HEK293 (cell line): ENCODE measurements at regions not wholly inside any gene's neighbourhood (a gene's known extent, or its start where the extent isn't known, plus 50 kb on each side); places are given as distances from the start of the nearest gene placed in this dataset.

Source experiments
- CTCF ChIA-PET: fragments of 350-600 bp; formaldehyde crosslinking; extraction: SDS; loops from one replicate; lab custom pipeline; 2021; ENCODE audit warnings: antibody characterized with exemption; lab: Yijun Ruan, JAX
- POLR2A ChIA-PET: fragments of 300-600 bp; formaldehyde crosslinking; extraction: SDS; loops from one replicate; lab custom pipeline; 2020; ENCODE audit warnings: antibody characterized with exemption, inconsistent platforms; lab: Yijun Ruan, JAX
- H3K27ac ChIP-seq: fragments of 200-500 bp; sonication (Bioruptor generic); 2 replicates; pipeline ENCODE4 v1.5.1; 2014; ENCODE audit warnings: low read depth, low read length, control low read depth, inconsistent platforms; ENCODE audit errors: extremely low read depth
- H3K36me3 ChIP-seq, 2 experiments: fragments of 200-500 bp in 1 of 2; sonication (Bioruptor generic) in 1 of 2; 1 replicate in 1 of 2; 2 replicates in 1 of 2; pipeline ENCODE4 v1.5.1; 2014 to 2017; ENCODE audit warnings: inconsistent platforms in 2 of 2, low read length in 2 of 2; ENCODE audit not compliant: control insufficient read depth in 2 of 2, insufficient read depth in 1 of 2
- H3K4me1 ChIP-seq: fragments of 200-500 bp; sonication (Bioruptor generic); 2 replicates; pipeline ENCODE4 v1.5.1; 2014; ENCODE audit warnings: mild to moderate bottlenecking, low read length, inconsistent platforms; ENCODE audit not compliant: control insufficient read depth, insufficient read depth
- H3K4me3 ChIP-seq: 2 replicates; pipeline ENCODE4 v1.5.1; 2011; ENCODE audit warnings: low read depth, mild to moderate bottlenecking, control low read depth, low read length, moderate library complexity
- H3K9me3 ChIP-seq: fragments of 200-500 bp; sonication (Bioruptor generic); 2 replicates; pipeline ENCODE4 v1.5.1; 2014; ENCODE audit warnings: low read depth, low read length, inconsistent platforms; ENCODE audit not compliant: control insufficient read depth, insufficient read depth
- BCL11A ChIP-seq: fragments of 450-650 bp; formaldehyde crosslinking; IDR thresholded peaks from 2 replicates; pipeline ENCODE4 v1.5.1; 2016; ENCODE audit warnings: low read depth, missing biosample characterization, missing genetic modification characterization
- BCL11B ChIP-seq: fragments of 450-650 bp; formaldehyde crosslinking; IDR thresholded peaks from 2 replicates; pipeline ENCODE4 v1.5.1; 2016; ENCODE audit warnings: low read depth, missing biosample characterization, missing genetic modification characterization
- KLF1 ChIP-seq: fragments of 450-650 bp; formaldehyde crosslinking; IDR thresholded peaks from 2 replicates; pipeline ENCODE4 v1.5.1; 2016; ENCODE audit warnings: missing biosample characterization, missing genetic modification characterization
- OSR2 ChIP-seq: fragments of 450-650 bp; formaldehyde crosslinking; IDR thresholded peaks from 2 replicates; pipeline ENCODE4 v1.5.1; 2016; ENCODE audit warnings: missing biosample characterization, missing genetic modification characterization
- SCRT1 ChIP-seq: fragments of 450-650 bp; formaldehyde crosslinking; IDR thresholded peaks from 2 replicates; pipeline ENCODE4 v1.5.1; 2016; ENCODE audit warnings: missing biosample characterization, missing genetic modification characterization, borderline replicate concordance
- SP2 ChIP-seq: fragments of 450-650 bp; formaldehyde crosslinking; IDR thresholded peaks from 2 replicates; pipeline ENCODE4 v1.5.1; 2016; ENCODE audit warnings: missing biosample characterization, missing genetic modification characterization
- YY1 ChIP-seq: fragments of 450-650 bp; formaldehyde crosslinking; IDR thresholded peaks from 2 replicates; pipeline ENCODE4 v1.5.1; 2018; ENCODE audit warnings: missing biosample characterization, missing genetic modification characterization
- ZBTB20 ChIP-seq: fragments of 450-650 bp; formaldehyde crosslinking; IDR thresholded peaks from 2 replicates; pipeline ENCODE4 v1.5.1; 2016; ENCODE audit warnings: missing biosample characterization, missing genetic modification characterization
- ZFP37 ChIP-seq: fragments of 450-650 bp; formaldehyde crosslinking; IDR thresholded peaks from 2 replicates; pipeline ENCODE4 v1.5.1; 2016; ENCODE audit warnings: missing biosample characterization, missing genetic modification characterization
- ZFP69B ChIP-seq: fragments of 450-650 bp; formaldehyde crosslinking; IDR thresholded peaks from 2 replicates; pipeline ENCODE4 v1.5.1; 2016; ENCODE audit warnings: missing biosample characterization, missing genetic modification characterization
- ZNF121 ChIP-seq: fragments of 450-650 bp; formaldehyde crosslinking; IDR thresholded peaks from 2 replicates; pipeline ENCODE4 v1.5.1; 2016; ENCODE audit warnings: missing biosample characterization, missing genetic modification characterization
- ZNF133 ChIP-seq: fragments of 450-650 bp; formaldehyde crosslinking; IDR thresholded peaks from 2 replicates; pipeline ENCODE4 v1.5.1; 2016; ENCODE audit warnings: missing biosample characterization, missing genetic modification characterization
- ZNF140 ChIP-seq: fragments of 450-650 bp; formaldehyde crosslinking; IDR thresholded peaks from 2 replicates; pipeline ENCODE4 v1.5.1; 2016; ENCODE audit warnings: missing biosample characterization, missing genetic modification characterization
- ZNF157 ChIP-seq: fragments of 450-650 bp; formaldehyde crosslinking; IDR thresholded peaks from 2 replicates; pipeline ENCODE4 v1.5.1; 2016; ENCODE audit warnings: missing biosample characterization, missing genetic modification characterization
- ZNF16 ChIP-seq: fragments of 450-650 bp; formaldehyde crosslinking; IDR thresholded peaks from 2 replicates; pipeline ENCODE4 v1.5.1; 2016; ENCODE audit warnings: low read depth, missing biosample characterization, missing genetic modification characterization
- ZNF175 ChIP-seq: fragments of 450-650 bp; formaldehyde crosslinking; IDR thresholded peaks from 2 replicates; pipeline ENCODE4 v1.5.1; 2016; ENCODE audit warnings: missing biosample characterization, missing genetic modification characterization
- ZNF223 ChIP-seq: fragments of 450-650 bp; formaldehyde crosslinking; IDR thresholded peaks from 2 replicates; pipeline ENCODE4 v1.5.1; 2016; ENCODE audit warnings: missing biosample characterization, missing genetic modification characterization
- ZNF23 ChIP-seq: fragments of 450-650 bp; formaldehyde crosslinking; IDR thresholded peaks from 2 replicates; pipeline ENCODE4 v1.5.1; 2016; ENCODE audit warnings: missing biosample characterization, missing genetic modification characterization, borderline replicate concordance
- ZNF311 ChIP-seq: fragments of 450-650 bp; formaldehyde crosslinking; IDR thresholded peaks from 2 replicates; pipeline ENCODE4 v1.5.1; 2017; ENCODE audit warnings: missing biosample characterization, missing genetic modification characterization, borderline replicate concordance
- ZNF335 ChIP-seq: fragments of 450-650 bp; formaldehyde crosslinking; conservative IDR thresholded peaks from 2 replicates; pipeline ENCODE4 v1.5.1; 2016; ENCODE audit warnings: missing biosample characterization, missing genetic modification characterization
- ZNF37A ChIP-seq: fragments of 450-650 bp; IDR thresholded peaks from 2 replicates; pipeline ENCODE4 v1.5.1; 2018; ENCODE audit warnings: missing biosample characterization, missing genetic modification characterization
- ZNF394 ChIP-seq: fragments of 450-650 bp; formaldehyde crosslinking; IDR thresholded peaks from 2 replicates; pipeline ENCODE4 v1.5.1; 2016; ENCODE audit warnings: missing biosample characterization, missing genetic modification characterization, mild to moderate bottlenecking, moderate library complexity, borderline replicate concordance
- ZNF416 ChIP-seq: fragments of 450-650 bp; formaldehyde crosslinking; IDR thresholded peaks from 2 replicates; pipeline ENCODE4 v1.5.1; 2016; ENCODE audit warnings: missing biosample characterization, missing genetic modification characterization
- ZNF514 ChIP-seq: fragments of 450-650 bp; formaldehyde crosslinking; IDR thresholded peaks from 2 replicates; pipeline ENCODE4 v1.5.1; 2016; ENCODE audit warnings: missing biosample characterization, missing genetic modification characterization
- ZNF548 ChIP-seq: fragments of 450-650 bp; formaldehyde crosslinking; IDR thresholded peaks from 2 replicates; pipeline ENCODE4 v1.5.1; 2016; ENCODE audit warnings: missing biosample characterization, missing genetic modification characterization
- ZNF670 ChIP-seq: fragments of 450-650 bp; formaldehyde crosslinking; IDR thresholded peaks from 2 replicates; pipeline ENCODE4 v1.5.1; 2016; ENCODE audit warnings: missing biosample characterization, missing genetic modification characterization, low read depth
- ZNF792 ChIP-seq: fragments of 450-650 bp; formaldehyde crosslinking; IDR thresholded peaks from 2 replicates; pipeline ENCODE4 v1.5.1; 2016; ENCODE audit warnings: missing biosample characterization, missing genetic modification characterization
- ZNF837 ChIP-seq: fragments of 450-650 bp; formaldehyde crosslinking; IDR thresholded peaks from 2 replicates; pipeline ENCODE4 v1.5.1; 2016; ENCODE audit warnings: missing biosample characterization, missing genetic modification characterization
- ZNF843 ChIP-seq: fragments of 450-650 bp; formaldehyde crosslinking; IDR thresholded peaks from 2 replicates; pipeline ENCODE4 v1.5.1; 2016; ENCODE audit warnings: missing biosample characterization, missing genetic modification characterization
- ZXDB ChIP-seq: fragments of 450-650 bp; formaldehyde crosslinking; IDR thresholded peaks from 2 replicates; pipeline ENCODE4 v1.5.1; 2016; ENCODE audit warnings: missing biosample characterization, missing genetic modification characterization
- TF ChIP-seq, protein P1 (sequence below): fragments of 450-650 bp; formaldehyde crosslinking; IDR thresholded peaks from 2 replicates; pipeline ENCODE4 v1.5.1; 2016; ENCODE audit warnings: missing biosample characterization, missing genetic modification characterization
- TF ChIP-seq, protein P2 (sequence below): fragments of 450-650 bp; formaldehyde crosslinking; IDR thresholded peaks from 2 replicates; pipeline ENCODE4 v1.5.1; 2016; ENCODE audit warnings: missing biosample characterization, missing genetic modification characterization
- TF ChIP-seq, protein P3 (sequence below): fragments of 450-650 bp; IDR thresholded peaks from 2 replicates; pipeline ENCODE4 v1.5.1; 2018; ENCODE audit warnings: missing biosample characterization, missing genetic modification characterization

DNA sequence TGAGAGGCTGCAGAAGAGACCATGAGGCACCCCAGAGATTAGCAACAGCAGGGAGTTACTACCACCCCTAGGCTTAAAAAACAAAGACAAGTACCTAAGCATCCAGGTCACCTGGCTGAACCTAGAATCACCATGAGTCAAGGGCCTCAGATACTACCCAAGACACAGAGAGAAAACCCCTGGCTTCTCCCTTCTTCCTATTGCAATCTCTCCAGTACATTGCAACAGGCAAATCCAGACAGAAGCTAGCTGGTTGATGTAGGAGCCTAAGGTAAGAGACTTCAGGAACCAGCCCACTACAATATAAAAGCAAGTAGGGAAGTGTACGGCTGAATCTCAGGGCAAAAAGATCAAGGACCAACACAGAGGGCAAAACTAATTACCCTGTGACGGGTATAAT, 367.2 kb downstream of the PLPP3 start (continued):
- TF ChIP-seq ZNF548 (tag by site-specific recombination) (no peak), KLF1 (tag by site-specific recombination) (no peak), ZNF23 (tag by site-specific recombination) (no peak), ZNF311 (tag by site-specific recombination) (no peak), ZNF837 (tag by site-specific recombination) (no peak), ZNF16 (tag by site-specific recombination) (no peak), YY1 (tag by site-specific recombination) (no peak), ZBTB20 (no peak)
- TF ChIP-seq, all 188 proteins: peak for 0

DNA sequence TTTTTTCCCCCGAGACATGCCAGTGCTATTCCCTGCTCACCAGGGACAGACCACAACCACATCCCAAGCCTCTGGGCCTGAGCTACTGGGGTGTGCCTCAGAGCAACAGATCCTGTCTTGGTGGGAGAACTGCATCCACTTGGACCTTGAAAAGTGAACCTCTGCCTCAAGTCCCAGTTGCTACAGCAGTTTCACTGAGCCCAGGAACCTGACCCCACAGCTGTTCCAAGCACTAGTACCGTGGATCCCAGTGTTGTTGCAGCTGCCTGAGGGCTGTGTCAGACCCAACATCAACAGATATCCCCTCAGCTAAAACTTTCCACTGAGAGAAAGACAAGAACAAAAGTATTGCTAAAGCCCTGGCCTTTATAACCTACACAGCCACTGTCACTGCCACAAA, 373.0 kb downstream of the PLPP3 start:
- no peak overlapping the region for H3K4me3 ChIP-seq
- no peak for TF ChIP-seq SP2
- TF ChIP-seq ZNF843 (tag by site-specific recombination) = no peak
- TF ChIP-seq ZNF37A (tag by site-specific recombination) = no peak
- no peak for TF ChIP-seq BCL11A (tag by site-specific recombination)
- no peak for TF ChIP-seq ZNF394
- TF ChIP-seq, protein P1, sequence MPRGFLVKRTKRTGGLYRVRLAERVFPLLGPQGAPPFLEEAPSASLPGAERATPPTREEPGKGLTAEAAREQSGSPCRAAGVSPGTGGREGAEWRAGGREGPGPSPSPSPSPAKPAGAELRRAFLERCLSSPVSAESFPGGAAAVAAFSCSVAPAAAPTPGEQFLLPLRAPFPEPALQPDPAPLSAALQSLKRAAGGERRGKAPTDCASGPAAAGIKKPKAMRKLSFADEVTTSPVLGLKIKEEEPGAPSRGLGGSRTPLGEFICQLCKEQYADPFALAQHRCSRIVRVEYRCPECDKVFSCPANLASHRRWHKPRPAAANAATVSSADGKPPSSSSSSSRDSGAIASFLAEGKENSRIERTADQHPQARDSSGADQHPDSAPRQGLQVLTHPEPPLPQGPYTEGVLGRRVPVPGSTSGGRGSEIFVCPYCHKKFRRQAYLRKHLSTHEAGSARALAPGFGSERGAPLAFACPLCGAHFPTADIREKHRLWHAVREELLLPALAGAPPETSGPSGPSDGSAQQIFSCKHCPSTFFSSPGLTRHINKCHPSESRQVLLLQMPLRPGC (tag by site-specific recombination) = no peak
- TF ChIP-seq BCL11B (tag by site-specific recombination) = no peak
- TF ChIP-seq ZFP69B (tag by site-specific recombination) = no peak
- no peak for TF ChIP-seq SCRT1 (tag by site-specific recombination)
- no peak for TF ChIP-seq ZNF157 (tag by site-specific recombination)
- no peak for TF ChIP-seq ZNF311 (tag by site-specific recombination)
- TF ChIP-seq ZNF548 (tag by site-specific recombination) = no peak
- no peak for TF ChIP-seq OSR2 (tag by site-specific recombination)
- TF ChIP-seq, protein P2, sequence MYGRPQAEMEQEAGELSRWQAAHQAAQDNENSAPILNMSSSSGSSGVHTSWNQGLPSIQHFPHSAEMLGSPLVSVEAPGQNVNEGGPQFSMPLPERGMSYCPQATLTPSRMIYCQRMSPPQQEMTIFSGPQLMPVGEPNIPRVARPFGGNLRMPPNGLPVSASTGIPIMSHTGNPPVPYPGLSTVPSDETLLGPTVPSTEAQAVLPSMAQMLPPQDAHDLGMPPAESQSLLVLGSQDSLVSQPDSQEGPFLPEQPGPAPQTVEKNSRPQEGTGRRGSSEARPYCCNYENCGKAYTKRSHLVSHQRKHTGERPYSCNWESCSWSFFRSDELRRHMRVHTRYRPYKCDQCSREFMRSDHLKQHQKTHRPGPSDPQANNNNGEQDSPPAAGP = no peak
- TF ChIP-seq ZNF133 (tag by site-specific recombination) = no peak
- TF ChIP-seq ZFP37 (tag by site-specific recombination) = no peak
- no peak for TF ChIP-seq ZXDB
- no peak for TF ChIP-seq ZNF416 (tag by site-specific recombination)
- no peak for TF ChIP-seq ZNF140 (tag by site-specific recombination)
- ChIA-PET POLR2A (no interaction called here), CTCF (interaction anchor here (0.5 kb wide), 1 partner anchor 824 kb away, joined by 3 read pairs; no protein-coding TSS in a partner anchor)
- no peaks in the 10 kb centered on the region for H3K36me3 ChIP-seq
- no peaks in the 10 kb centered on the region for H3K4me1 ChIP-seq
- no peak overlapping the region for H3K27ac ChIP-seq
- no peaks in the 10 kb centered on the region for H3K9me3 ChIP-seq

DNA sequence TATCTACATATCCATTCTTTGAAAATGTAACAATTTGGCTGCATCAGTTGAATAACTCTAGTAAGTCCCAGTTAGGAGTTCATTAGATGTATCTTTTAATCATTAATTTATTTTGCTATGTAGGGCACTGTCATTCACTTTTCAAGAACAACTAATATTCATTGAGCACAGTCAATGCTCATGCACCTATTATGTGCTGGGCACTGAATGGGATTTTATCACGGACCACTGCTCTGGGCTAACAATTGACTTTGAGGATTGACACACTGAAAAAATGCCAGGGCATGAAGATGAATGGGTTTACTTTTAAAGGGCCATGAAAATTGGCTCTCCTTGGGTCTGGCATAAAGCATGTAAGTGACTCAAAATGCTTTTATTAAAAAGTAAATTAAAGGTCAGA, 375.2 kb downstream of the PLPP3 start:
- H3K27ac ChIP-seq = no peak overlapping the region
- no peak for TF ChIP-seq ZNF670 (tag by site-specific recombination)
- no peak for TF ChIP-seq ZNF335 (tag by site-specific recombination)
- TF ChIP-seq ZNF121 = no peak
- TF ChIP-seq ZNF792 (tag by site-specific recombination) = no peak
- TF ChIP-seq, protein P3, sequence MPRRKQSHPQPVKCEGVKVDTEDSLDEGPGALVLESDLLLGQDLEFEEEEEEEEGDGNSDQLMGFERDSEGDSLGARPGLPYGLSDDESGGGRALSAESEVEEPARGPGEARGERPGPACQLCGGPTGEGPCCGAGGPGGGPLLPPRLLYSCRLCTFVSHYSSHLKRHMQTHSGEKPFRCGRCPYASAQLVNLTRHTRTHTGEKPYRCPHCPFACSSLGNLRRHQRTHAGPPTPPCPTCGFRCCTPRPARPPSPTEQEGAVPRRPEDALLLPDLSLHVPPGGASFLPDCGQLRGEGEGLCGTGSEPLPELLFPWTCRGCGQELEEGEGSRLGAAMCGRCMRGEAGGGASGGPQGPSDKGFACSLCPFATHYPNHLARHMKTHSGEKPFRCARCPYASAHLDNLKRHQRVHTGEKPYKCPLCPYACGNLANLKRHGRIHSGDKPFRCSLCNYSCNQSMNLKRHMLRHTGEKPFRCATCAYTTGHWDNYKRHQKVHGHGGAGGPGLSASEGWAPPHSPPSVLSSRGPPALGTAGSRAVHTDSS = no peak
- no peak for TF ChIP-seq ZNF175
- TF ChIP-seq ZNF514 = no peak
- no peak for TF ChIP-seq ZNF223 (tag by site-specific recombination)
- TF ChIP-seq, all 188 proteins: peak for 0
- no peak overlapping the region for H3K4me3 ChIP-seq
- no peaks in the 10 kb centered on the region for H3K9me3 ChIP-seq
- ChIA-PET POLR2A (no interaction called here), CTCF (no interaction called here)
- no peaks in the 10 kb centered on the region for H3K36me3 ChIP-seq
- H3K4me1 ChIP-seq = no peaks in the 10 kb centered on the region; the same call in 1 of the 2 replicates
